T47D (cell line): ENCODE measurements at regions not wholly inside any gene's neighbourhood (a gene's known extent, or its start where the extent isn't known, plus 50 kb on each side); places are given as distances from the start of the nearest gene placed in this dataset.

ENCODE experiments used
- DNase-seq, 2 experiments: peaks; one replicate each; pipeline versions ENCODE4 v3.0.0 to v3.0.0-alpha.2; 2011 to 2012; ENCODE audit warnings: low read depth in 1 of 2, low spot score in 1 of 2
- JUND ChIP-seq: IDR thresholded peaks from 2 replicates; pipeline ENCODE4 v1.6.1; 2012; ENCODE audit warnings: low read depth
- in situ Hi-C: cut with HindIII; loops from 2 replicates; pipeline ENCODE4 v1.10.0; 2016; ENCODE audit warnings: low sequenced_read_pairs, low pct_unique_long_range_greater_than_20kb

DNA sequence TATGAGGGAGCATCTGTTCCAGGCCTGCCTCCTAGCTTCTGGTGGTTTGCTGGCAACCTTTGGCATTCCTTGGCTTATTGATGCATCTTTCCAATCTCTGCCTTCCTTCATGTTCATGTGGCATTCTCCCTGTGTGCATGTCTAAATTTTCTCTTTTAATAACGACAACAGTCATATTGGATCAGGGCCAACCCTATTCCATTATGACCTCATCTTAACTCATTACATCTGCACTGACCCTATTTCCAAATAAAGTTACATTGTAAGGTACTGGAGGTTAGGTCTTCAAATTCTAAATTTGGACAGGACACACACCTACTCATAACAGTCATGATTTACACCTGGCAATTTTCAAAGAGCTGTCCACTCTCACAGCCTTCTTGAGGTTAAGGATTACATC is 117.2 kb upstream of the FGGY start:
- in situ Hi-C loops, result no loop called here
- no peak for DNase-seq
- TF ChIP-seq JUND, result no peak

DNA sequence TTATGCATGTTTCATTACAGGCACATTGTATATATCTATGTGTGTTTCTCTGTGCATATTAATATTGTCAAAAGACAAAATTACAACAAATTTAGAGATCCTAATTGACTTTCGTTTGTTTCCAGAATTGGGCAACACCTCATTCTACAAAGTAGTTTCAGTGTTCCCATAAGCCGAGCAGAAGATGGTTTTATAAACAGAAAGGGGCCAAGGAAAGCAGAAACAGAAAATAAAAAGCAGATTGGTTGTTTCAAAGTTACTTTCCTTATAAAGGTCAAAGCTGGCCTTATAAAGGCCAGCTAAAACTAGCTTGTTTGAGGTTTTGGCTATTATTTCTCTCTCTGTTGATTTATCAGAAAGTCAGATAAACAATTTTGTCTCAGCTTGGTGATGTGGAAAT is 116.2 kb upstream of the FGGY start:
- no peak for TF ChIP-seq JUND
- in situ Hi-C loops, result no loop called here
- no peak for DNase-seq

DNA sequence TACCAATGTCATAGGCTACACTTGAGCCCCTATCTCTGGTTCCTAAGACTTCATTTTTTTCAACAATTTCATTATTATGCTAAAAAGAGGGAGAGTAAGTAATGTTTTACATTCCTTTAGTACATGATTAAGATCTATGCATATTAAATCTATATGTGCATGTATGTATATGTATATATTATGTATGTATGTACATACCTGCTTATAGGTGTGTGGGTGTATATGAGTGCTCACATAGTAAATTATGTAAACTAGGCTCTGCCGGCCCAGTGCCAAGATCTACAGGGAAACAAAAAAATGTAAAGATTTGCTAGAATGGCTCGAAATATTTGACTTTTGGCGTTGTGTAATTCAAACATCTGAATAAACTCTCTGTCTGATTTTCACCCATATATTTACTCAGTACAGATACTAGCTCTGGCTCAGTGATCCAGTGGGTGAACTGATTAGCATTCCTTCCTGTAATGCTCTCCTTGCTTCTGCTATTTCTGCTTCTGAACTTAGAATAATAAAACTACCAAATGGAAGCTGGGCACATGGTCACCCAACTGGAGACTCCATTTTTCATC is 113.1 kb upstream of the FGGY start:
- TF ChIP-seq JUND, result no peak
- no peak for DNase-seq
- in situ Hi-C loops, result no loop called here

DNA sequence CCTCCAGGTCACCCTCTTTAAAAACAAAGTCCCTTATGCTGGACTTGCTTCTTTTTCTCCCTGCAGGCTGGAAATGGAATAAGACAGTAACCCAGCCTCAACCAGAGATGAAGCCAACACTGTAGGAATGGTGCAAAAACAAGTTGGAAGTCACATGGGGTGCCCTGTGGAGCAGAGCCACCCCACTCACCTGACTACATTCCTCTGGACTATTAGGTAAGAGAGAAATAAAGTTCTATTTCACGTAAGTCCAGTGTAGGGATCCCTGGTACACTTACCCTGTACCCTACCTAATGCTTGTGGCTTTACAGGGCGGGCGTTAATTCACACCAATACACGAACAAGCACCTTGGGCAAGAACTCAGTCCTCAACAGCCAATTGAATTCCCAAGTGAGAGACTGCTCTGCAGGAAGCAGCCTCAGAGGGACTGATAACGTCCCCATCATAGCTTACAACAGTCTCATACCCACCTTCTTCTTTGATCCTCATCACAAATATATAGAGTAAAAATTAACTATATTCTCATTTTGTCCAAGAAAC is 112.5 kb upstream of the FGGY start:
- DNase-seq, result peak in 1 of 2 experiments; percentile 8
- no peak for TF ChIP-seq JUND
- in situ Hi-C loops, result no loop called here

DNA sequence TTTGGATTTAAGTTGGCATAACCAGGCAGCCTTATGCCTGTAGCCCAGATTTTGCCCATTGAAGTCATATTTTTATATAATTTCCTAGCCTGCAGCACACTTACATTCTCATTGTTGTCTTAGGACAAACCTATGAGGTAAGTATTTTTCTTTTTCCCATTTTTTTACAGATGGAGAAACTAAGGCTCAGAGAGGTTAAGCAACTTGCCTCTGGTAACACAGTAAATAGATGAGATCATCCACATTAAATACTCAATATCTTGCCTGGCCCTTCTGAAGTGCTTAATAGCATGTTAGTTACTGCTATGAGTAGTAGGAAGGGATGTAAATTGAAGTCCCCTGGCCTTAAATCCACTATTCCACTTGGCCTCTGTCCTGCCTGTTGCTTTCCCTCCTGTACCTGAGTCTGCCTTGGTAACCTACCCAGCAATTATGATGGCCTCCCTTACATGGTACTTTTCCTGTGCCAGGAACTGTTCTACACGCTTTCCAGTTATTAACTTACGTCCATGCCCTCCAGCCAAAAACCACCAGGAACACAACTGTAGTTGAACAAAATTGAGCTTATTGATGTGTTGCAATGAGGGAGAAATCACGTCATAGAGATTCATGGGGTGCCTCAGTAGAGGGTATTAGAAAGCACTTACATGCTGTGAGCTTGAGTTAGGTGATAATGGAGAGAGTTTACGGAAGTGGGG is 111.6 kb upstream of the FGGY start:
- DNase-seq, result no peak
- no peak for TF ChIP-seq JUND
- in situ Hi-C loops, result no loop called here

DNA sequence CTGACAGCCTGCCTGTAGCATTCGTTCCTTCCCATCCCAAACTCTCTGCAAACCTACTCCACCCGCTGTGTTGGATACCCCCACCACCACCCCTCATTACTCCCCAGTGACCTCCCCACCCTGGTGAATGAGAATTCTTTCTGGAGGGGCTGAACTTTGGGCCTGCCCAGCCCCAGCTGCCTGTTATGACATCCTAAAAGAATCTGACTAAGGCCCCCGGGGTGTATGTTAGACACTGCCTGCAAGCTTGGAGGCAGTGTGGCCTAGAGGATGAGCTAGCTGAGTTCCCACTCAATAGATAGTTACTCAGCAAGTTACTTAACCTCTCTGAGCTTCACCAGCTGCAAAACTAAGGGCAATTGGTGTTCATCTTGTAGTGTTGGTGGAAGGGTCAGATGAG is 110.2 kb upstream of the FGGY start:
- no peak for TF ChIP-seq JUND
- DNase-seq, result no peak
- in situ Hi-C loops, result no loop called here

DNA sequence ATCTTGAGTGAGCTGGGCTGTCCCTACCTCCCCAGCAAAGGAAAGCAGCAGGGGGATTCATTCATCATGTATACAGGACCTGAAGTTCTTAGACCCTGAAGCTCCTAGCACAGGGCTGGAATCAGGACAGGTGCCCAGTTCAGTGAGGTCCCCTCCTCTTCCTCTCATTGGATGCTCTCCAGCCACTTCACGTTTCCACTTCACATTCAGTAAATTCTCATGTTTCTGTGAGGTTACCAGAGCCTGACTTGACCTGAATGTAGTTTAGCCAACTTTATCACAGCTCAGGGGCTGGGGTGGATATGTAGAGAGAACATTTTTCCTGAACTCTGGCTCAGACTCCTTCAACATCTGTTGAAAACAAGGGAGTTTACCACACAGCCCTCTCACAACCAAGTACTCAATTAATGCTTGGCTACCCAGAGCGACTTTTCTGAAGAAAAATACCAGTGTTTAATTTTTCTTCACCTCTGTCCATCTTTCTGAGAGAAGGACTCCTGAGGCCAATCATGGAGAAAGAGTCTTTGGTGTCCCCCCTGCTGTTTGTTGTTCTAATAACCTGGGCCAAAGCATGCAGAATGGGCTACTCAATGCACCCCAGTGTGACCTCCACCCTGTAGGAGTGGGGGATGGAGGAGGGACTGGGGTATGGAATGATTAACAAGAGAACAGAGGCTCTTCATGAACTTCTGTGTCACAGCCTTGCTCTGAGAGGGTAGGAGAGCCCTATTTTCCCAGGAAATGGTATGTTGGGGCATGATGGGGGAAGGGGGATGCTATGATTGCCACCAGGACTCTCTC is 108.3 kb upstream of the FGGY start:
- TF ChIP-seq JUND, result no peak
- in situ Hi-C loops, result no loop called here
- DNase-seq, result no peak

DNA sequence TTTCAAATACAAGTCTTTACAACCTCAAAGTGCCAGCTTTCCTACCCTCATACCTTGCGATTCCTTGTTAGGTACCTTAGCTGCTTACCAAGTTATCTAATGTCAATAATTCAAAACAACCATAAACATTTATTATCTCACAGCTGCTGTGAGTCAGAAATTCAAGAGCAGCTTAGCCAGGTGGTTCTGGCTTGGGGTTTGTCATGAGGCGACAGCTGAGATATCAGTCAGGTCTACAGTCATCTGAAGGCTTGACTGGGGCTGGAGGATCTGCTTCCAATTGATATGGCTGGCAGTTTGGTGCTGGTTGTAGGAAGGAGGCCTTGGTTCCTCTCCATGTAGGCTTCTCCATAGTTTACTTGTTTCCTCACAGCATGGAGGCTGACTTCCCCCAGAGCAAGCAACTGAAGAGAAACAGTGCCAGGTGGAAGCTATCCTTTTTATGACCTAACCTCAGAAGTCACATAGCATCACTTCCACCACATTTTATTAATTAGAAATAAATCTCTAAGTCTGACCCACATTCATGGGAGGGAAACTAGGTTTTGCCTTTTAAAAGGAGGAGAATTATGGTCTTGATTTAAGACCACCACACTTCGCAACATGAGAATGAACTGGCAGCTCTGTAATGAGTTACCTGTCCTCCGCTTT is 103.3 kb upstream of the FGGY start:
- in situ Hi-C loops, result no loop called here
- DNase-seq, result no peak
- no peak for TF ChIP-seq JUND

DNA sequence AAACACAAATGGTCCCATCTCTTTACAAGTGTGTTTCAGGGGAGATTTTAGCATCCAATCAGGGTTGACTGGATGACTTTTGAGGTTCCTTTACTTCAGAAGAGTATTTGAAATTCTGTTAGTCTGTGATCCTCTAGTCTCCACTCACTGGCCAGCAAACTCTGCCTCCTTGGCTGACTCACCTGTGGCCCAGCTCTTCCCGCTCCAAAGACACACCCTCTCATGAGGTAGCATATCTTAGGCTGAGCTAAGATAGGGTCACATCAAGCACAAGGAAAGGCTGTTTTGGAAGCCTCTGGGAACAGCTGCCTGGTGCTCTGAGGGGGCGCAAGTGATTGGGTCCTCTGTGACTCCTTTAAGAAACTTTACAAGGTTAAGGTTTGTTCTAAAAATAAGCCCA is 102.3 kb upstream of the FGGY start:
- in situ Hi-C loops, result no loop called here
- DNase-seq, result no peak
- TF ChIP-seq JUND, result no peak

DNA sequence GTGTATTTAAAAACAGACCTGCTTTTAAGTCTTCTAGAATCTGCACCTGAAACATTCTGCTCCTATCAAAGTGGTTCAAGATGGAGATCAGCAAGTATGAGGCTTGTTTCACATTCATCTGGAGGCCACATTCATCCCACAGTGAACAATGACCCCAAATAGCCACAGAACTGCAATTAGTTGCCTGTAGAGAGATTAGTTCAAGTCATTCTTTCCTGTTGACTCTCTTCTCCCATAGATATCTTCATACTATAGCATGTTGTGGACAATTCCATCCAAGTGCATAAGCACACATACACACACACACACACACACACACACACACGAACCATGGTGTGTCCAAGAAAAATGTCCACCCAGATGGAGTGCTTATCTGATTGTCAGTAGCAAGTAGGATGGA is 101.7 kb upstream of the FGGY start:
- in situ Hi-C loops, result no loop called here
- no peak for TF ChIP-seq JUND
- no peak for DNase-seq

DNA sequence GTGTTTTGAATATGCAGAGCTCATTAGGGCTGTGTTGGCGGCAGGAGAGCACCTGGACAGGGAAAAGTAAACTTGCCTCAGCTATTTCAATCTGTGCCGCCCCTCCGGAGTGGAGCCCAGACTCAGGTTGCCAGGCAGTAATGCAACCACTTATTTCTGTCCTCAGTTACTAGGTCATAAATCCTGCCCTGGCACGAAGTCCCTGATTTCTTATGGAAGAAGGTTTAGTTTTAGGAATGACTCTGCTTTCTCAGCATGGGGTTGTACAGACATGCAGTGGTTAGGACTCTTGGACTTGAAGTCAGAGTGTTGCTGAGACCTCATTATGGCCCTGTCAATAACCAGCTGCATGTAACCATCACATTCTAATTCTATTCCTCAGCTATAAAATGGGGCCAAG is 98.3 kb upstream of the FGGY start:
- TF ChIP-seq JUND, result no peak
- in situ Hi-C loops, result no loop called here
- DNase-seq, result no peak

DNA sequence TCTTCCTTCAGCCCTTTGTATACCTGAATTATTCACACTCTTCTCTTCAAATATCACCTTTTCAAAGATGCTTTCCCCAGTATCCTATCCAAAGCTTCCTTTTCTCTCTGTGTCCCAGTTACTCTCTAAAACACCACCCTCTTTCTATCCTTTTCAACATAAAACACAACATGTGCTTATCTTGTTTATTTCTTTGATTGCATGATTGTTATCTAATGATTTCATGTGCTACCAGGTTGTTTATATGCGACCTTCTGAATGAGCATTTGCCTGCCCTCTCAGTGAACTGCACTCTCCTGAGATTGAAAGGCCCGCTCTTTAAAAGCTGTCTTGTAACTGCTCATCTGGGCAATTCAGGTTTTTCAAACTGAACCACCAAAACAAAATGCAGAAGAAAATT is 97.7 kb upstream of the FGGY start:
- TF ChIP-seq JUND, result no peak
- no peak for DNase-seq
- in situ Hi-C loops, result no loop called here
